ENCODE measurements at regions not wholly inside any gene's neighbourhood (a gene's known extent, or its start where the extent isn't known, plus 50 kb on each side); places are given as distances from the start of the nearest gene placed in this dataset.

GRCh38 chr1:2874607-2875480 is 73.4 kb upstream of the TTC34 start:
- ATAC-seq (ENCODE audit: low read depth) (no peak), DNase-seq (no peak)
- no peaks in the 10 kb centered on the region for H3K36me3 Mint-ChIP-seq (ENCODE audit: low read depth)
- intact Hi-C loops (cut with micrococcal nuclease): no loop called here
- H3K27me3 Mint-ChIP-seq: no peaks in the 10 kb centered on the region
- no peak overlapping the region for H3K27ac Mint-ChIP-seq
- H3K4me3 Mint-ChIP-seq: no peak overlapping the region
- TF ChIP-seq CTCF (IDR thresholded peaks at IDR 0.05): no peak
- H3K9me3 Mint-ChIP-seq: peaks cover 8% of the 10 kb centered on the region
- ChIA-PET POLR2A (no interaction called here), CTCF (no interaction called here)
- no peaks in the 10 kb centered on the region for H3K4me1 Mint-ChIP-seq

DNA sequence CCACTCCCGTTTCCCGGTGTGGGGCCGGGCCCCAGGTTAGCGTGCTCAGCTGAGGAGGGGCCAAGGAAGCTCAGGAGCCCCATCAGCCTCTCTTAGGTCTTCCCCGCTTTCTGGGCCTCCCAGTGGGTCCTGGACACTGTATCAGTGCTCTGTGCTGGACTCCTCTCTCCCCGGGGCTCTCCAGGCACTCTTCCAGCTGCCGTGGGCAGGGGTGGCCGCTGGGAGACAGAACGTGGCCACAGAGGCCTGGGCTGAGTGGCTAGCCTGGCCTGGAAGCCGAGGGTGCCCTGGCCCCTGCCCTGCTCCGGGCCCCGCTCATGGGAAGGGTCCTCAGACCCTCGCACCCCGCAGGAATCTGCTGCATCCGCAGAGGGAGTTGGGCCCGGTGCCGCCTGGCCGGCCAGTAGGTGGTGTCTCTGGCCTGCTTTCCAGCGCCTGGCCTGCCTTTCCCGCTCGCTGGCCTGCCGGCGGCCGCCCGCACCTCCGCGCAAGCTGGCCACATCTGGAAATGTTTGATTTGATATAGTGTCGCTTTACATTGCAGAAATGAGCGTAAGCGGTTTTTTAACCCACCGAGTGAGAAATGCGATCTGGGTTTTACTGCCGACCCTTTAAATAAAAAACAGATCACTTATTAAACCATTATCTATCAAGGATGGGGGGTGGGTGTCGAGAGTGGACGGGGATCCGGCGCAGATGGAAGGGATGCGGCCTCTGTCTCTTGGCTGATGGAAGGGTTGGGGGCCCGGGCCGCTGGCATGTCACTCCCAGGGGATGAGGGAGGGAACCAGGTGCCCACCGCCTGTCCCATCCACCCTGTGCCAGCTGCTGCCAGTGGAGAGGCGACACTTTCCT is 74.4 kb upstream of the TTC34 start:
- ATAC-seq (ENCODE audit: low read depth): no peak

DNA sequence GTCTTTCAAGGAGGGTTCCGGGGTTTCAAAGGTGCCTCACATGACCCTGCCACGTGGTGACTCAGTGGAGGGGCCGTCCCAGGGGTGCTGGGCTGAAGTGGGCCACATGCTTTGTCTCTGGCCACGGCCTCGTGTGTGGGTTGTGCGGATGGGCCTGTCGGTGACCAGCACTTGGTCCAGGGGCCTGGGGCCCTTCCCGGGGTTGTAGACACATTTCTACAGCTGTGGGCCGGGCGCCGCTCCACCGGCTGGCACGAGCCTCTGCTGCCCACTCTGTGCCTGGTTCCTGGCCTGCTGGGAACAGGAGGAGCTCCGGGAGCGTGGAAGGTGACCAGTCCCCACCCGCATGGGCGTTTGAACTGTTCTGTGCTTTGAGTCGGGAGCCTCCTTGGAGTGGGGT is 75.4 kb upstream of the TTC34 start:
- no peak for TF ChIP-seq CTCF (IDR thresholded peaks at IDR 0.05)
- Mint-ChIP-seq H3K9me3 (no peaks in the 10 kb centered on the region), H3K27ac (no peak overlapping the region), H3K4me3 (no peak overlapping the region), H3K36me3 (ENCODE audit: low read depth) (no peaks in the 10 kb centered on the region), H3K27me3 (no peaks in the 10 kb centered on the region), H3K4me1 (no peaks in the 10 kb centered on the region)
- POLR2A ChIA-PET: no interaction called here
- intact Hi-C loops (cut with micrococcal nuclease): no loop called here
- DNase-seq: no peak
- no peak for ATAC-seq (ENCODE audit: low read depth)
- CTCF ChIA-PET: no interaction called here

More for the DNA sequence above, 74.4 kb upstream of the TTC34 start:
- no peaks in the 10 kb centered on the region for H3K36me3 Mint-ChIP-seq (ENCODE audit: low read depth)
- POLR2A ChIA-PET: no interaction called here
- CTCF ChIA-PET: no interaction called here
- no peak for TF ChIP-seq CTCF (IDR thresholded peaks at IDR 0.05)
- H3K27me3 Mint-ChIP-seq: no peaks in the 10 kb centered on the region
- H3K4me3 Mint-ChIP-seq: no peak overlapping the region
- H3K4me1 Mint-ChIP-seq: no peaks in the 10 kb centered on the region
- no peak for DNase-seq
- intact Hi-C loops (cut with micrococcal nuclease): no loop called here
- no peak overlapping the region for H3K27ac Mint-ChIP-seq
- peaks cover 5% of the 10 kb centered on the region for H3K9me3 Mint-ChIP-seq

GRCh38 chr1:2877391-2877790 is 75.9 kb upstream of the TTC34 start:
- no peaks in the 10 kb centered on the region for H3K9me3 Mint-ChIP-seq
- no peak for TF ChIP-seq CTCF (IDR thresholded peaks at IDR 0.05)
- CTCF ChIA-PET: no interaction called here

DNA sequence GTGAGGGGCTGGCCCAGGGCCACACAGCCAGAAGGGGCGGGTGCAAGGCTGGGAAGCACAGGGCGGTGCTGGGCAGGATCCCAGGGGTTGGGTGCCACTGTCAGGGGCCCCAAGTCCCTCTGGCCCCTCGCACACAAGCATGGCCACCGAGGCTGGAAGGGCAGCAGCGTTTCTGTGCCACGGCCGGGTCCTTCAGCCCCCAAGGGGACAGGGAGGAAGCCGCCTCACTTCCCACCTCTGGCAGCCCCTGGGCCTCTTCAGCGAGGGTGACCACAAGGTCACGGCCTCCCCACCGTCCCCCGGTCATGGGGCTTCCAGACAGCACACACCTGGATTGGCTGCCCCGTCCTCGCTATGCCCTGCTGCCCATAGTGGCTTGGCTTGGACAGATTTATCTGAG is 77.1 kb upstream of the TTC34 start:
- Mint-ChIP-seq H3K4me3 (no peak overlapping the region), H3K27ac (no peak overlapping the region), H3K9me3 (no peaks in the 10 kb centered on the region), H3K27me3 (no peaks in the 10 kb centered on the region), H3K4me1 (no peaks in the 10 kb centered on the region), H3K36me3 (ENCODE audit: low read depth) (no peaks in the 10 kb centered on the region)
- ChIA-PET POLR2A (no interaction called here), CTCF (no interaction called here)
- ATAC-seq (ENCODE audit: low read depth) (no peak), DNase-seq (no peak)
- TF ChIP-seq CTCF (IDR thresholded peaks at IDR 0.05): no peak
- intact Hi-C loops (cut with micrococcal nuclease): no loop called here

More at GRCh38 chr1:2877391-2877790, 75.9 kb upstream of the TTC34 start:
- DNase-seq (no peak), ATAC-seq (ENCODE audit: low read depth) (no peak)
- H3K27ac Mint-ChIP-seq: no peak overlapping the region
- POLR2A ChIA-PET: no interaction called here
- no peaks in the 10 kb centered on the region for H3K4me1 Mint-ChIP-seq
- intact Hi-C loops (cut with micrococcal nuclease): no loop called here
- no peak overlapping the region for H3K4me3 Mint-ChIP-seq
- H3K36me3 Mint-ChIP-seq (ENCODE audit: low read depth): no peaks in the 10 kb centered on the region
- H3K27me3 Mint-ChIP-seq: no peaks in the 10 kb centered on the region

All from activated B cell treated with CpG ODN at 0.5 μM for 24 hours (primary cell).